AG09309 (cell line): ENCODE measurements at regions not wholly inside any gene's neighbourhood (a gene's known extent, or its start where the extent isn't known, plus 50 kb on each side); places are given as distances from the start of the nearest gene placed in this dataset.

Source experiments
- DNase-seq: peaks from one replicate; pipeline ENCODE4 v3.0.0-alpha.2; 2010; ENCODE audit warnings: low read depth
- H3K4me3 ChIP-seq: 2 replicates; pipeline ENCODE4 v1.5.1; 2011; ENCODE audit warnings: mild to moderate bottlenecking, low read depth, low read length, moderate library complexity; ENCODE audit not compliant: control insufficient read depth
- TF ChIP-seq, protein P1 (sequence below): IDR thresholded peaks from 2 replicates; pipeline ENCODE4 v1.5.1; 2011; ENCODE audit warnings: mild to moderate bottlenecking, low read depth, low read length, inconsistent platforms; ENCODE audit not compliant: insufficient read depth, control insufficient read depth; ENCODE audit errors: missing control alignments

DNA sequence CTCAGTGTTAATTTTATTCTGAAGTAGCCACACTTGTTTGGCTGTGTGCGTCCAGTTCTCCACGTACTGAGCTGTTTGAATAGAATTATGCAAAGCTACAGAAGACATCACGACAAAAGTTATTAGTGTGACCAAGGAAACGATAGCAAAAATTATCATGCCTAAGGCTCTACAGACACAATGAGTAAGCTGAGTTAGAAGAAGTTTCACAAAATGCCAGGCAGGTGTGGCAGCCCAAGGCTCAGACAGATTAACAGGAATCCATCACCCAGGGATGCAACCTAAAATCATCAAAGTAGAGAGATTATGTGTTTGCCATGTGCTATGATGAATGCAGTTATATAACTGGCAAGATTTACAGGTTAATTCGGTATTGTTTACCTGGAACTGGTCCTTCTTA, 73.1 kb upstream of the INCENP start:
- TF ChIP-seq, protein P1, sequence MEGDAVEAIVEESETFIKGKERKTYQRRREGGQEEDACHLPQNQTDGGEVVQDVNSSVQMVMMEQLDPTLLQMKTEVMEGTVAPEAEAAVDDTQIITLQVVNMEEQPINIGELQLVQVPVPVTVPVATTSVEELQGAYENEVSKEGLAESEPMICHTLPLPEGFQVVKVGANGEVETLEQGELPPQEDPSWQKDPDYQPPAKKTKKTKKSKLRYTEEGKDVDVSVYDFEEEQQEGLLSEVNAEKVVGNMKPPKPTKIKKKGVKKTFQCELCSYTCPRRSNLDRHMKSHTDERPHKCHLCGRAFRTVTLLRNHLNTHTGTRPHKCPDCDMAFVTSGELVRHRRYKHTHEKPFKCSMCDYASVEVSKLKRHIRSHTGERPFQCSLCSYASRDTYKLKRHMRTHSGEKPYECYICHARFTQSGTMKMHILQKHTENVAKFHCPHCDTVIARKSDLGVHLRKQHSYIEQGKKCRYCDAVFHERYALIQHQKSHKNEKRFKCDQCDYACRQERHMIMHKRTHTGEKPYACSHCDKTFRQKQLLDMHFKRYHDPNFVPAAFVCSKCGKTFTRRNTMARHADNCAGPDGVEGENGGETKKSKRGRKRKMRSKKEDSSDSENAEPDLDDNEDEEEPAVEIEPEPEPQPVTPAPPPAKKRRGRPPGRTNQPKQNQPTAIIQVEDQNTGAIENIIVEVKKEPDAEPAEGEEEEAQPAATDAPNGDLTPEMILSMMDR: no peak
- DNase-seq: no peak
- no peak overlapping the region for H3K4me3 ChIP-seq

GRCh38 chr11:62048100-62048499, 75.7 kb upstream of the INCENP start:
- H3K4me3 ChIP-seq: no peak overlapping the region
- TF ChIP-seq, protein P1: no peak
- no peak for DNase-seq

DNA sequence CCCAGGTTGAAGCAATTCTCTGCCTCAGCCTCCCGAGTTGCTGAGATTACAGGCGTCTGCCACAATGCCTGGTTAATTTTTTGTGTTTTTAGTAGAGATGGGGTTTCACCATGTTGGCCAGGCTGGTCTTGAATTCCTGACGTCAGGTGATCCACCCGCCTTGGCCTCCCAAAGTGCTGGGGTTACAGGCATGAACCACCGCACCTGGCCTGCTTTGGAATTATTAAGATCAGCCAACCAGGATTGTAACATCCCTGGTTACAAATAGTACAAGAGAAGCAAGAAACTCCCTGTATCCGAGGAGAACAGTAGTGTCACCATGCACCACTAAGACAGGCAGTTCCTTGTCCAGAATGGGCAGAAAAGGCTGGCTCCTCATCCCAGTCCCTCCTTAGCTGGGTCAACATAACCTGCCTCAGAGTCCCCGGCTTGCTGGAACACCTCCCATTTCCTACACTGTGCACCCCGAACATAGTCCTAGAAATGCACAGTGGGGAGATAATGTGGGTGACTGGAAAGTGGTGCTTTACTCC, 77.2 kb upstream of the INCENP start:
- H3K4me3 ChIP-seq: no peak overlapping the region
- no peak for DNase-seq
- TF ChIP-seq, protein P1: no peak

GRCh38 chr11:62044639-62045121, 77.2 kb upstream of the FTH1 start:
- DNase-seq: no peak
- TF ChIP-seq, protein P1: no peak
- no peak overlapping the region for H3K4me3 ChIP-seq

GRCh38 chr11:62035293-62035692, 67.9 kb upstream of the FTH1 start:
- no peak for DNase-seq
- no peak overlapping the region for H3K4me3 ChIP-seq
- TF ChIP-seq, protein P1: no peak

- no peak for DNase-seq
- no peak overlapping the region for H3K4me3 ChIP-seq
- TF ChIP-seq, protein P1: no peak
Observed at GRCh38 chr11:62034036-62034338, 66.6 kb upstream of the FTH1 start.
